Fibroblast of lung (primary cell): ENCODE measurements at regions not wholly inside any gene's neighbourhood (a gene's known extent, or its start where the extent isn't known, plus 50 kb on each side); places are given as distances from the start of the nearest gene placed in this dataset.

Experiments
- DNase-seq, 2 donors: peaks; one replicate each; pipeline versions ENCODE4 v3.0.0 to v3.0.0-alpha.2; 2010; ENCODE audit warnings: low read depth in 2 of 2
- H2AFZ ChIP-seq: 2 replicates; pipeline ENCODE4 v1.5.1; 2012; ENCODE audit warnings: low read length, control low read depth, inconsistent platforms
- H3K27ac ChIP-seq: 2 replicates; pipeline ENCODE4 v1.5.1; 2011; ENCODE audit warnings: low read length, control low read depth; ENCODE audit not compliant: insufficient read depth
- H3K27me3 ChIP-seq: 2 replicates; pipeline ENCODE4 v1.5.1; 2011; ENCODE audit warnings: mild to moderate bottlenecking, low read length; ENCODE audit not compliant: control insufficient read depth, insufficient read depth
- H3K36me3 ChIP-seq: 2 replicates; pipeline ENCODE4 v1.5.1; 2011; ENCODE audit warnings: low read length; ENCODE audit not compliant: control insufficient read depth, insufficient read depth
- H3K4me1 ChIP-seq: 2 replicates; pipeline ENCODE4 v1.5.1; 2011; ENCODE audit warnings: low read length; ENCODE audit not compliant: control insufficient read depth, insufficient read depth; ENCODE audit errors: extremely low read depth
- H3K4me2 ChIP-seq: 2 replicates; pipeline ENCODE4 v1.5.1; 2011; ENCODE audit warnings: low read length, control low read depth; ENCODE audit not compliant: insufficient read depth; ENCODE audit errors: extremely low read depth
- H3K4me3 ChIP-seq, 4 experiments: fragments of 200-600 bp in 1 of 4; sonication (generic) in 1 of 4; replicated peaks in 1 of 4; 2 replicates each; pipeline ENCODE4 v1.5.1; 2011 to 2016; ENCODE audit warnings: low read length in 4 of 4, low read depth in 3 of 4, mild to moderate bottlenecking in 3 of 4, control low read depth in 2 of 4, inconsistent platforms in 1 of 4, mixed read lengths in 1 of 4; ENCODE audit not compliant: insufficient read depth in 1 of 4; ENCODE audit errors: control extremely low read depth in 1 of 4
- H3K79me2 ChIP-seq: 2 replicates; pipeline ENCODE4 v1.5.1; 2012; ENCODE audit warnings: mild to moderate bottlenecking, low read length, inconsistent platforms; ENCODE audit not compliant: control insufficient read depth, insufficient read depth
- H3K9ac ChIP-seq: 2 replicates; pipeline ENCODE4 v1.5.1; 2011; ENCODE audit warnings: mild to moderate bottlenecking, low read length, control low read depth; ENCODE audit not compliant: insufficient read depth
- H3K9me3 ChIP-seq: 2 replicates; pipeline ENCODE4 v1.5.1; 2012; ENCODE audit warnings: low read depth, low read length; ENCODE audit not compliant: control insufficient read depth, insufficient read depth
- H4K20me1 ChIP-seq: 2 replicates; pipeline ENCODE4 v1.5.1; 2011; ENCODE audit warnings: low read length; ENCODE audit not compliant: control insufficient read depth, insufficient read depth; ENCODE audit errors: extremely low read depth
- EZH2 ChIP-seq: IDR thresholded peaks from 2 replicates; pipeline ENCODE4 v1.5.1; 2012; ENCODE audit warnings: low read length, control low read depth, mild to moderate bottlenecking; ENCODE audit errors: missing control alignments
- TF ChIP-seq, protein P1 (sequence below), 2 donors: IDR thresholded peaks in 1 of 2; conservative IDR thresholded peaks in 1 of 2; 1 replicate in 1 of 2; 2 replicates in 1 of 2; pipeline ENCODE4 v1.5.1; 2011 to 2012; ENCODE audit warnings: low read length in 2 of 2, control low read depth in 1 of 2, inconsistent platforms in 1 of 2, low read depth in 1 of 2, mild to moderate bottlenecking in 1 of 2

DNA sequence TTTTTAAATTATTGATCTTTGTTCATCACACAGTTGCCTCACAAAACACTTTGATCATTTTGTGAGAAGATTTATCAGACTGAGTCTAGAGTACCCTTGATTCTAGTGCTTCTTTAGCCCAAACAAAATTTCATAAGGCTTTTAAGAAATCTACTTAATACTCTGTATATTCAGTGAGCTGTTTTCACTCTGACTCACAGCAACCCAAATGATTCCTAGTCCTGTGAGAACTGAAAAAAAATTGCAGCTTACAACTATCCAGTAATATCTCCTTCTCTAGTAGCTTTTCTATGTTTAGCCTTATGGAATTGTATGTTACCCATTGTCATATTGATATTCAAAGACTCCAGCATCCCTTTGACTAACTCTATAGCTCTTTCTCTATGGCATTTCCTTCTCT lies 915.6 kb downstream of the AMY1C start:
- Histone ChIP-seq H3K9me3 (no peaks in the 10 kb centered on the region), H3K79me2 (no peaks in the 10 kb centered on the region), H3K4me1 (no peaks in the 10 kb centered on the region), H3K27ac (no peak overlapping the region), H4K20me1 (no peaks in the 10 kb centered on the region), H3K27me3 (no peaks in the 10 kb centered on the region), H2AFZ (no peak overlapping the region), H3K36me3 (no peaks in the 10 kb centered on the region), H3K4me2 (no peak overlapping the region), H3K4me3 (no peak overlapping the region), H3K9ac (no peak overlapping the region)
- no peak for DNase-seq
- TF ChIP-seq, protein P1, sequence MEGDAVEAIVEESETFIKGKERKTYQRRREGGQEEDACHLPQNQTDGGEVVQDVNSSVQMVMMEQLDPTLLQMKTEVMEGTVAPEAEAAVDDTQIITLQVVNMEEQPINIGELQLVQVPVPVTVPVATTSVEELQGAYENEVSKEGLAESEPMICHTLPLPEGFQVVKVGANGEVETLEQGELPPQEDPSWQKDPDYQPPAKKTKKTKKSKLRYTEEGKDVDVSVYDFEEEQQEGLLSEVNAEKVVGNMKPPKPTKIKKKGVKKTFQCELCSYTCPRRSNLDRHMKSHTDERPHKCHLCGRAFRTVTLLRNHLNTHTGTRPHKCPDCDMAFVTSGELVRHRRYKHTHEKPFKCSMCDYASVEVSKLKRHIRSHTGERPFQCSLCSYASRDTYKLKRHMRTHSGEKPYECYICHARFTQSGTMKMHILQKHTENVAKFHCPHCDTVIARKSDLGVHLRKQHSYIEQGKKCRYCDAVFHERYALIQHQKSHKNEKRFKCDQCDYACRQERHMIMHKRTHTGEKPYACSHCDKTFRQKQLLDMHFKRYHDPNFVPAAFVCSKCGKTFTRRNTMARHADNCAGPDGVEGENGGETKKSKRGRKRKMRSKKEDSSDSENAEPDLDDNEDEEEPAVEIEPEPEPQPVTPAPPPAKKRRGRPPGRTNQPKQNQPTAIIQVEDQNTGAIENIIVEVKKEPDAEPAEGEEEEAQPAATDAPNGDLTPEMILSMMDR (conservative IDR thresholded peaks at IDR 0.05 in 1 of 2, IDR thresholded peaks at IDR 0.05 in 1 of 2; ENCODE audit: low read depth in 1 of 2, low read length in 2 of 2) = no peak
- TF ChIP-seq EZH2 = no peak

GRCh38 chr1:104671684-104672353 lies 922.1 kb downstream of the AMY1C start:
- Histone ChIP-seq H3K27me3 (no peaks in the 10 kb centered on the region), H3K36me3 (no peaks in the 10 kb centered on the region), H3K4me3 (no peak overlapping the region), H3K79me2 (no peaks in the 10 kb centered on the region), H3K9me3 (no peaks in the 10 kb centered on the region), H3K4me1 (no peaks in the 10 kb centered on the region), H3K9ac (no peak overlapping the region), H3K4me2 (no peak overlapping the region), H2AFZ (no peak overlapping the region), H3K27ac (no peak overlapping the region), H4K20me1 (no peaks in the 10 kb centered on the region)
- DNase-seq = no peak
- TF ChIP-seq, protein P1 (conservative IDR thresholded peaks at IDR 0.05 in 1 of 2, IDR thresholded peaks at IDR 0.05 in 1 of 2; ENCODE audit: low read depth in 1 of 2, low read length in 2 of 2) = no peak
- TF ChIP-seq EZH2 = no peak

GRCh38 chr1:104699433-104699832 lies 949.7 kb downstream of the AMY1C start:
- no peaks in the 10 kb centered on the region for H3K4me1 ChIP-seq
- H3K36me3 ChIP-seq = no peaks in the 10 kb centered on the region
- no peaks in the 10 kb centered on the region for H4K20me1 ChIP-seq
- DNase-seq = no peak
- H3K27me3 ChIP-seq = no peaks in the 10 kb centered on the region
- no peak overlapping the region for H3K4me3 ChIP-seq
- H3K9ac ChIP-seq = no peak overlapping the region
- no peak for TF ChIP-seq EZH2
- TF ChIP-seq, protein P1 (conservative IDR thresholded peaks at IDR 0.05 in 1 of 2, IDR thresholded peaks at IDR 0.05 in 1 of 2; ENCODE audit: low read depth in 1 of 2, low read length in 2 of 2) = no peak
- no peaks in the 10 kb centered on the region for H3K9me3 ChIP-seq
- H2AFZ ChIP-seq = no peak overlapping the region
- no peak overlapping the region for H3K4me2 ChIP-seq
- H3K79me2 ChIP-seq = no peaks in the 10 kb centered on the region
- H3K27ac ChIP-seq = no peak overlapping the region
